ENCODE measurements at regions not wholly inside any gene's neighbourhood (a gene's known extent, or its start where the extent isn't known, plus 50 kb on each side); places are given as distances from the start of the nearest gene placed in this dataset.

DNA sequence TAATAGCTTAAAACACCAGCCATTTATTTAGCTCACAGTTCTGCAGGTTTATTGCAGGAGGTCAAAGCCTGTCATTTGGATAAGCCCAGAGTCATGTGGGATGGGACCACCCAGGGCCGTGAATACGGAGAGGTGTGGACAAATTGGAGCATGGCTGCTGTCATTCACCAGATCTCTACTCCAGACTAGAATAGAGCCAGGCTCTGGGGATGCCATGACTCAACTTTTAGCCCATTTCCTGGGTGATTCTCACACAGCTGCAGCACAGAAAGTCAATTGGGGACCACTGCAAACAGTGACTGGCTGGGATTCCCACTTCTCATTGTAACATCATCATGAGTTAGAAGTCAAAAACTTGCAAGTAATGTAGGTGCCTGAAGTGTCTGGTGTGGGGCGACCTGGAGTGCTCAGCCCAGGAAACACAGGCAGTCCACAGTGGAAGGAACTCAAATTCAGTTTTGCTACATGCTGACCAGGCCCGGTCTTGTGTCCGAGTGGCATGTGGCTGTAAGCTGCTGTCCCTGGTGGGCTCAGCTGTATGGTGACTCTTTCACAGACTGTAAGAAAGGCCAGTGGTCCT is 174.3 kb downstream of the SCP2D1 start:
- Histone ChIP-seq H3K36me3 (ENCODE audit: control insufficient read depth, insufficient read depth, low read length) (no peaks in the 10 kb centered on the region), H3K9ac (no peak overlapping the region), H2AFZ (no peak overlapping the region), H3K9me3 (ENCODE audit: control insufficient read depth, low read length) (no peaks in the 10 kb centered on the region), H3K27ac (no peak overlapping the region), H3K4me1 (peaks cover 14% of the 10 kb centered on the region), H3K79me2 (no peaks in the 10 kb centered on the region), H3K4me3 (ENCODE audit: low read depth, low read length) (no peak overlapping the region), H3K27me3 (ENCODE audit: control insufficient read depth, insufficient read depth, low read length) (no peaks in the 10 kb centered on the region), H3K4me2 (ENCODE audit: low read length) (no peak overlapping the region)
- TF ChIP-seq, protein P1, sequence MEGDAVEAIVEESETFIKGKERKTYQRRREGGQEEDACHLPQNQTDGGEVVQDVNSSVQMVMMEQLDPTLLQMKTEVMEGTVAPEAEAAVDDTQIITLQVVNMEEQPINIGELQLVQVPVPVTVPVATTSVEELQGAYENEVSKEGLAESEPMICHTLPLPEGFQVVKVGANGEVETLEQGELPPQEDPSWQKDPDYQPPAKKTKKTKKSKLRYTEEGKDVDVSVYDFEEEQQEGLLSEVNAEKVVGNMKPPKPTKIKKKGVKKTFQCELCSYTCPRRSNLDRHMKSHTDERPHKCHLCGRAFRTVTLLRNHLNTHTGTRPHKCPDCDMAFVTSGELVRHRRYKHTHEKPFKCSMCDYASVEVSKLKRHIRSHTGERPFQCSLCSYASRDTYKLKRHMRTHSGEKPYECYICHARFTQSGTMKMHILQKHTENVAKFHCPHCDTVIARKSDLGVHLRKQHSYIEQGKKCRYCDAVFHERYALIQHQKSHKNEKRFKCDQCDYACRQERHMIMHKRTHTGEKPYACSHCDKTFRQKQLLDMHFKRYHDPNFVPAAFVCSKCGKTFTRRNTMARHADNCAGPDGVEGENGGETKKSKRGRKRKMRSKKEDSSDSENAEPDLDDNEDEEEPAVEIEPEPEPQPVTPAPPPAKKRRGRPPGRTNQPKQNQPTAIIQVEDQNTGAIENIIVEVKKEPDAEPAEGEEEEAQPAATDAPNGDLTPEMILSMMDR (IDR thresholded peaks at IDR 0.05), result no peak

DNA sequence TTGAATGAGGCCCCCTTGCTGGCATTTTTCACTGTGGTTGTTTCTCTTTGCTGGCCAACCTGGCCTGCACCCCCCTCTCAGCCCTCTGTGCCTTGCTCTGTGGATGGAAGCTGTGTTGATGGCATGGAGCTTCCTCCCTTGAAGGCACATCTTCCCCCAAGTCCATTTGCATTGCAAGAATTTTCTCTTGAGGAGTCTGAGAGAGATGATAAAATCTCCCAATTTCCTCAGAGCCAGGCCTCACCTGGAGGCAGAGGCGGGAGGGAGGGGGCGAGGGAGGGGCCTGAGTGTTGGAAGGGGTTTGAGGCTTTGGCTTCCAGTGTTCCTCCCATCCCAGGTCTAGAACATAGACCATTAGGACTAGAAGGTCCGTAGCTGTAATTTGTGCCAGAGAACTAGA is 175.1 kb downstream of the SCP2D1 start:
- Histone ChIP-seq H2AFZ (no peak overlapping the region), H3K4me2 (ENCODE audit: low read length) (no peak overlapping the region), H3K9me3 (ENCODE audit: control insufficient read depth, low read length) (no peaks in the 10 kb centered on the region), H3K4me3 (ENCODE audit: low read depth, low read length) (no peak overlapping the region), H3K27ac (no peak overlapping the region), H3K79me2 (no peaks in the 10 kb centered on the region), H3K27me3 (ENCODE audit: control insufficient read depth, insufficient read depth, low read length) (no peaks in the 10 kb centered on the region), H3K36me3 (ENCODE audit: control insufficient read depth, insufficient read depth, low read length) (no peaks in the 10 kb centered on the region), H3K4me1 (peaks cover 14% of the 10 kb centered on the region), H3K9ac (no peak overlapping the region)
- TF ChIP-seq, protein P1 (IDR thresholded peaks at IDR 0.05), result no peak

DNA sequence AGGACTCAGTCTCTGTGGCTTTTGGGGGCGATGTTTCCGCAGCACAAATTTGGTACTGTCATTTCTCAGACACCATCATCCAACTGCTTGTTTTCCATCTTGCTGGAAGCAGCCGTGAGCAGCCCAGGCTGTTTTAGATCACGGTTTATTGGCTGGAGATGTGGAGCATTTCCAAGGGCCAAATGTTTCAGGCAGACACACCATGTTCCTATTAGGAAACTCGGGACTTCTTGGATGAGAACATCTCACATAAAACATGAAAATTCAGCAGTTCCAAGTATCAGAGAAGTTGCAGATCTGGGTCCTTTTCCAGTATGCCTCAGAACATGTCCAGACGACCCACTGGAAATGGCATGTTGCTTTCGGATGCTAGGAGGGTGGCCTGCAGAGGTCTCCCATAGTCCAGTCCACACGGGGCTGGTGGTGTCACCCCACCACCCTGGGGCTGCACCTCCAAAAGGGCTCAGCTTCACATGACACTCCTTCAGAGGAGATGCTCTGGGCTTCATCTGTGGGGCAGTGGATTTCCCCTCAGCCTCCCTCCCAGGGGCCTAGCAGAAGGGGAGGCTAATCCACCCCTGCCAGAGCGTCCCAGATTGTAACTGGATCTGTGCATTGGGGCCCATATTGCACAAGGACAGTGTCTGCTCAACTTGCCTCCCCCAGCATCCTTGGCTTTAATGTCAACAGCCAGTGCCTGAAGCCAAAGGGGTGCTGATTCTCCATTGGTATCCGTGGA is 176.3 kb downstream of the SCP2D1 start:
- H3K4me1 ChIP-seq, result peaks cover 14% of the 10 kb centered on the region
- H3K36me3 ChIP-seq (ENCODE audit: control insufficient read depth, insufficient read depth, low read length), result no peaks in the 10 kb centered on the region
- no peak overlapping the region for H3K9ac ChIP-seq
- H3K27me3 ChIP-seq (ENCODE audit: control insufficient read depth, insufficient read depth, low read length), result no peaks in the 10 kb centered on the region
- TF ChIP-seq, protein P1 (IDR thresholded peaks at IDR 0.05), result no peak
- peak overlapping the region; percentile 27 for H2AFZ ChIP-seq
- no peak overlapping the region for H3K27ac ChIP-seq
- H3K79me2 ChIP-seq, result no peaks in the 10 kb centered on the region
- no peak overlapping the region for H3K4me2 ChIP-seq (ENCODE audit: low read length)
- H3K9me3 ChIP-seq (ENCODE audit: control insufficient read depth, low read length), result no peaks in the 10 kb centered on the region
- H3K4me3 ChIP-seq (ENCODE audit: low read depth, low read length), result no peak overlapping the region

DNA sequence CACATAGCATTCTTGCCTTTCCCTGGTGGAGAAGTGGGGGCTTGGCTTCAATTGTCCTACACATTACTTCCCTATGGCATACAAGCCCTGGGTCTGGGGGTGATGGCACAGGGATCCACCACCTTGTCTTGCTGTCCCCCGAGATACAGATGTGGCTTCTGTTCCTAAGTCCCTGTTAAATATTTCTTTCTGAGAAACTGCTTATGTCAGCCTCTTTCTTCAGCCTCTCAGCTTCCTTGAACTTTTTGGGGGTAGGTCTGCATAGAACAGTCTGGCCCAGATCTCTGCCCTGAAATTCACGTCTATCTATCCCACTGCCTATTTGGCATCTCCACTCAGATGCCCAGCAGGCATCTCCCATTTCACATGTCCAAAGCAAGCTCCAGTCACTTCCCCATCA is 177.4 kb downstream of the SCP2D1 start:
- Histone ChIP-seq H3K79me2 (no peaks in the 10 kb centered on the region), H3K4me1 (peaks cover 14% of the 10 kb centered on the region), H3K9me3 (ENCODE audit: control insufficient read depth, low read length) (no peaks in the 10 kb centered on the region), H3K4me2 (ENCODE audit: low read length) (no peak overlapping the region), H3K4me3 (ENCODE audit: low read depth, low read length) (no peak overlapping the region), H3K9ac (no peak overlapping the region), H3K27me3 (ENCODE audit: control insufficient read depth, insufficient read depth, low read length) (no peaks in the 10 kb centered on the region), H2AFZ (no peak overlapping the region), H3K27ac (no peak overlapping the region), H3K36me3 (ENCODE audit: control insufficient read depth, insufficient read depth, low read length) (no peaks in the 10 kb centered on the region)
- TF ChIP-seq, protein P1 (IDR thresholded peaks at IDR 0.05), result no peak

DNA sequence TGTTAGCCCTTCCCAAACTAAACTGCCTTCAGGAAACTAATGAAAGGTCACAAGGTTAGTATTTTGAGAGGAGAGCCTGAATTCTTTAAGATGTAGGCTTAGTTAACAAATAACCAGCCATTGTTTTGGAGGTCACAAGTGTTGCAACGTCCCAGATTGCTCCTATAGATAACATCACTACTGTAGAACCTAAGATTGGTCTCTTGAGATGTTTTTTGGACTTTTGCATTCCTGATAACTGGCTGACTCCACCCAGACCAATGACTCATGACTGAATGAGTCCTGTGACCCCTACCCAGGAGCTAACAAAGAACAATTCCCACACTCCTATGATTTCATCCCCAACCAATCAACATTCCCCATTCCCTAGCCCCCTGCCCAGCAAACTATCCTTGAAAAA is 178.8 kb downstream of the SCP2D1 start:
- no peak overlapping the region for H3K4me3 ChIP-seq (ENCODE audit: low read depth, low read length)
- no peak overlapping the region for H3K27ac ChIP-seq
- no peak overlapping the region for H3K9ac ChIP-seq
- no peak overlapping the region for H2AFZ ChIP-seq
- no peaks in the 10 kb centered on the region for H3K79me2 ChIP-seq
- H3K4me2 ChIP-seq (ENCODE audit: low read length), result no peak overlapping the region
- TF ChIP-seq, protein P1 (IDR thresholded peaks at IDR 0.05), result no peak
- H3K4me1 ChIP-seq, result peaks cover 14% of the 10 kb centered on the region
- H3K9me3 ChIP-seq (ENCODE audit: control insufficient read depth, low read length), result no peaks in the 10 kb centered on the region
- no peaks in the 10 kb centered on the region for H3K27me3 ChIP-seq (ENCODE audit: control insufficient read depth, insufficient read depth, low read length)
- H3K36me3 ChIP-seq (ENCODE audit: control insufficient read depth, insufficient read depth, low read length), result no peaks in the 10 kb centered on the region
